Ectodermal cell (in vitro differentiated cells): ENCODE measurements at regions not wholly inside any gene's neighbourhood (a gene's known extent, or its start where the extent isn't known, plus 50 kb on each side); places are given as distances from the start of the nearest gene placed in this dataset.

Experiments used
- H3K27ac ChIP-seq: 2 replicates; pipeline ENCODE4 v1.7.0; 2013; ENCODE audit warnings: mild to moderate bottlenecking, low read depth, low read length; ENCODE audit not compliant: insufficient read depth, poor library complexity, severe bottlenecking
- H3K27me3 ChIP-seq: 2 replicates; pipeline ENCODE4 v1.7.0; 2013; ENCODE audit warnings: mild to moderate bottlenecking, low read length; ENCODE audit not compliant: insufficient read depth, control insufficient read depth, poor library complexity, severe bottlenecking
- H3K36me3 ChIP-seq: one replicate; pipeline ENCODE4 v1.7.0; 2013; ENCODE audit warnings: low read length; ENCODE audit not compliant: control insufficient read depth, insufficient read depth
- H3K4me1 ChIP-seq: one replicate; pipeline ENCODE4 v1.7.0; 2013; ENCODE audit warnings: low read length; ENCODE audit not compliant: control insufficient read depth, insufficient read depth
- H3K4me3 ChIP-seq: 2 replicates; pipeline ENCODE4 v1.7.0; 2013; ENCODE audit warnings: low read depth, low read length, control low read depth; ENCODE audit not compliant: insufficient read depth
- H3K9me3 ChIP-seq: 2 replicates; pipeline ENCODE4 v1.7.0; 2013; ENCODE audit warnings: mild to moderate bottlenecking, low read length, moderate library complexity; ENCODE audit not compliant: control insufficient read depth
- WGBS, 2 experiments: methylation state at CpG; one replicate each; pipeline ENCODE4 v1.1.7; 2013; ENCODE audit warnings: missing lambda C conversion rate in 2 of 2; 5-methylcytosine and 5-hydroxymethylcytosine counted together

GRCh38 chr3:188102861-188103547, 51.0 kb upstream of the LPP start:
- 94 to 95% methylated on average over 5 to 6 of the region's 6 CpGs for WGBS, 2 experiments
- Histone ChIP-seq H3K4me1 (peaks cover 13% of the 10 kb centered on the region), H3K27me3 (no peaks in the 10 kb centered on the region), H3K4me3 (no peak overlapping the region), H3K27ac (no peak overlapping the region), H3K9me3 (no peaks in the 10 kb centered on the region), H3K36me3 (no peaks in the 10 kb centered on the region)

- no peak overlapping the region for H3K4me3 ChIP-seq
- 90 to 91% methylated on average over 5 of the region's 5 CpGs for WGBS, 2 experiments
Observed at GRCh38 chr3:188104050-188104449, 49.9 kb upstream of the LPP start.

More at GRCh38 chr3:188104050-188104449, 49.9 kb upstream of the LPP start:
- Histone ChIP-seq H3K4me1 (peaks cover 14% of the 10 kb centered on the region), H3K27me3 (no peaks in the 10 kb centered on the region), H3K36me3 (no peaks in the 10 kb centered on the region), H3K27ac (no peak overlapping the region), H3K9me3 (no peaks in the 10 kb centered on the region)
